GM12878 (cell line): ENCODE measurements at regions not wholly inside any gene's neighbourhood (a gene's known extent, or its start where the extent isn't known, plus 50 kb on each side); places are given as distances from the start of the nearest gene placed in this dataset.

ENCODE experiments used
- ATAC-seq: fragments of 200-7000 bp; cut with Tn5 transposase; 3 replicates; pipeline ENCODE4 v1.9.1; 2020; ENCODE audit warnings: mild to moderate bottlenecking, moderate library complexity
- BruUV-seq: library from RNA; stranded (reverse); fragments of 400-500 nt; replicated peaks from 2 replicates; lab custom pipeline; 2021; lab: Mats Ljungman, UMichigan
- CTCF ChIA-PET: fragments of 300-600 bp; sonication (Branson Sonifier 250); formaldehyde crosslinking; extraction: SDS; loops from one replicate; lab custom pipeline; 2021; ENCODE audit warnings: inconsistent platforms; lab: Yijun Ruan, JAX
- POLR2A ChIA-PET: fragments of 350-600 bp; formaldehyde crosslinking; extraction: SDS; loops from one replicate; lab custom pipeline; 2021; ENCODE audit warnings: inconsistent platforms; lab: Charles Lee
- RAD21 ChIA-PET: fragments of 300-600 bp; sonication (Branson Sonifier 250); formaldehyde crosslinking; loops from one replicate; lab custom pipeline; 2023; ENCODE audit warnings: antibody characterized with exemption; ENCODE audit not compliant: unreplicated experiment; lab: Charles Lee
- SMC1A ChIA-PET: fragments of 300-600 bp; sonication (Branson Sonifier 250); formaldehyde crosslinking; loops from one replicate; lab custom pipeline; 2023; ENCODE audit not compliant: unreplicated experiment, uncharacterized antibody; lab: Charles Lee
- DNase-seq: peaks from one replicate; pipeline ENCODE4 v3.0.0-alpha.2; 2011; ENCODE audit warnings: low read depth, low spot score
- FAIRE-seq: peaks from 3 replicates; lab custom pipeline; 2011; peaks lifted over from hg19 to GRCh38; lab: Jason Lieb, UNC
- H2AFZ ChIP-seq: 2 replicates; pipeline ENCODE4 v1.6.0; 2011; ENCODE audit warnings: low read depth, low read length, control low read depth; ENCODE audit not compliant: control insufficient read depth
- H3K27ac ChIP-seq: 2 replicates; pipeline ENCODE4 v1.5.1; 2011; ENCODE audit warnings: control low read depth; ENCODE audit not compliant: control insufficient read depth, insufficient read depth
- H3K27me3 ChIP-seq, 2 experiments: replicated peaks in 1 of 2; 2 replicates each; pipeline versions ENCODE4 v1.6.0 to v1.6.1; 2011; ENCODE audit warnings: low read length in 1 of 2; ENCODE audit not compliant: control insufficient read depth in 2 of 2, insufficient read depth in 2 of 2
- H3K36me3 ChIP-seq, 2 experiments: 2 replicates each; pipeline ENCODE4 v1.5.1; 2011; ENCODE audit warnings: low read length in 1 of 2; ENCODE audit not compliant: control insufficient read depth in 2 of 2, insufficient read depth in 2 of 2
- H3K4me1 ChIP-seq: 2 replicates; pipeline ENCODE4 v1.6.1; 2011; ENCODE audit warnings: mild to moderate bottlenecking, low read length, moderate library complexity, mixed read lengths; ENCODE audit not compliant: control insufficient read depth, insufficient read depth
- H3K4me2 ChIP-seq: 2 replicates; pipeline ENCODE4 v1.6.0; 2011; ENCODE audit warnings: control low read depth; ENCODE audit not compliant: control insufficient read depth, insufficient read depth
- H3K4me3 ChIP-seq: fragments of 200-600 bp; sonication (generic); 2 replicates; pipeline ENCODE4 v1.5.1; 2016
- H3K79me2 ChIP-seq: 2 replicates; pipeline ENCODE4 v1.6.0; 2011; ENCODE audit warnings: low read length; ENCODE audit not compliant: control insufficient read depth, insufficient read depth
- H3K9ac ChIP-seq: 2 replicates; pipeline ENCODE4 v1.8.0; 2011; ENCODE audit warnings: low read length, control low read depth, mixed read lengths; ENCODE audit not compliant: control insufficient read depth, insufficient read depth
- H3K9me3 ChIP-seq: replicated peaks from 3 replicates; pipeline ENCODE4 v1.5.1; 2011; ENCODE audit warnings: mild to moderate bottlenecking, low read length; ENCODE audit not compliant: control insufficient read depth, insufficient read depth
- H4K20me1 ChIP-seq: 2 replicates; pipeline ENCODE4 v1.6.0; 2011; ENCODE audit not compliant: control insufficient read depth, insufficient read depth
- EGR1 ChIP-seq, 2 experiments: IDR thresholded peaks; 1 replicate in 1 of 2; 2 replicates in 1 of 2; pipeline ENCODE4 v1.6.1; 2011 to 2012; ENCODE audit warnings: low read depth in 2 of 2, low read length in 2 of 2, borderline replicate concordance in 1 of 2, mild to moderate bottlenecking in 1 of 2, moderate library complexity in 1 of 2
- HCFC1 ChIP-seq: fragments of 150-350 bp; IDR thresholded peaks from 2 replicates; pipeline ENCODE4 v1.6.1; 2014; ENCODE audit warnings: low read length
- MTA2 ChIP-seq: fragments of 450-650 bp; IDR thresholded peaks from 2 replicates; pipeline ENCODE4 v1.6.1; 2016; ENCODE audit warnings: low read depth, mild to moderate bottlenecking, moderate library complexity
- MXI1 ChIP-seq: fragments of 150-350 bp; IDR thresholded peaks from 2 replicates; pipeline ENCODE4 v1.6.1; 2011; ENCODE audit warnings: low read depth, mild to moderate bottlenecking, inconsistent platforms, low read length, improper control_type of control experiment
- MYB ChIP-seq: fragments of 150-350 bp; IDR thresholded peaks from 2 replicates; pipeline ENCODE4 v1.6.1; 2014; ENCODE audit warnings: mild to moderate bottlenecking, low read depth, low read length, borderline replicate concordance
- MYC ChIP-seq: IDR thresholded peaks from 2 replicates; pipeline ENCODE4 v1.6.1; 2011; ENCODE audit warnings: mild to moderate bottlenecking, low read length, moderate library complexity, inconsistent platforms; ENCODE audit not compliant: insufficient read depth, insufficient replicate concordance, insufficient read length, severe bottlenecking
- RAD21 ChIP-seq: IDR thresholded peaks from 2 replicates; pipeline ENCODE4 v1.6.1; 2011; ENCODE audit warnings: mild to moderate bottlenecking, low read depth, low read length, moderate library complexity; ENCODE audit not compliant: insufficient read depth
- STAT3 ChIP-seq: IDR thresholded peaks from 2 replicates; pipeline ENCODE4 v1.6.1; 2011; ENCODE audit warnings: low read depth, low read length, improper control_type of control experiment
- TCF7 ChIP-seq: IDR thresholded peaks from 2 replicates; pipeline ENCODE4 v1.6.1; 2014; ENCODE audit warnings: antibody characterized with exemption, borderline replicate concordance
- ZBTB11 ChIP-seq: fragments of 450-650 bp; formaldehyde crosslinking; IDR thresholded peaks from 2 replicates; pipeline ENCODE4 v1.5.0; 2022; ENCODE audit warnings: mild to moderate bottlenecking, missing genetic modification characterization
- in situ Hi-C: fragments of 300-500 bp; cut with MboI; formaldehyde crosslinking; loops from 9 replicates; pipeline ENCODE4 v1.14.3; 2018; ENCODE audit warnings: mixed read lengths
- intact Hi-C: fragments of 100-400 bp; cut with micrococcal nuclease; formaldehyde crosslinking; loops from one replicate; pipeline ENCODE4 v1.14.2; 2022; ENCODE audit not compliant: unreplicated experiment

DNA sequence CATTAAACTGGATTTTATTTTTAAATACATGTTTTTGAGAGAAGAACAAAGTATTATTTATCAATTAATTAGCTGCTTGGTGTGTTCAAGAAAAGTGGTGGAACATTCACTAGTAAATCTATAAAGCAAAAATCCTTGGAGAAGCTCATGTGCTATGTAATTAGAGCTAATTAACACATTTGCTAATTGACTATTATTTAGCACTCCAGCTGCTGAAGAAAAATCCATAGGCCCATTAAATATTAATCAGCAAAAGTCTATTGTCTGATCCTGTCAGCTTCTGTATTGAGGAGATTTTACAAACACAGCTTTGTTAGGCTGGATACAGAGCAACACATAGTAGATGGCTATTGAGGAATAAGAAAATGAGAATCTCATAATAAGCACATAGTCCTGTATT is 336.1 kb downstream of the RBM43 start:
- Histone ChIP-seq H3K4me2 (no peak overlapping the region), H3K9ac (no peak overlapping the region), H3K4me1 (no peaks in the 10 kb centered on the region), H3K79me2 (no peaks in the 10 kb centered on the region), H3K27ac (no peak overlapping the region), H3K36me3 (no peaks in the 10 kb centered on the region), H4K20me1 (no peaks in the 10 kb centered on the region), H3K9me3 (no peaks in the 10 kb centered on the region), H3K4me3 (no peak overlapping the region), H2AFZ (no peak overlapping the region), H3K27me3 (no peaks in the 10 kb centered on the region; a peak in 1 of 4 replicates)
- in situ Hi-C loops (no loop called here), intact Hi-C loops (no loop called here)
- ChIA-PET RAD21 (no interaction called here), CTCF (interaction anchor here (0.9 to 1.5 kb wide), 3 partner anchors 9 to 106 kb away, joined by 3 to 4 read pairs (median 3); no protein-coding TSS in a partner anchor), POLR2A (no interaction called here), SMC1A (interaction anchor here (0.8 to 2.2 kb wide), 3 partner anchors 10 to 526 kb away, joined by 3 to 8 read pairs (median 3); no protein-coding TSS in a partner anchor)
- DNase-seq, result no peak
- BruUV-seq, result no TSS peak
- no peak for ATAC-seq
- TF ChIP-seq RAD21 (no peak), TCF7 (no peak), MXI1 (no peak), MYC (no peak), STAT3 (no peak), EGR1 (IDR thresholded peaks at IDR 0.05; ENCODE audit: borderline replicate concordance in 1 of 2, low read depth in 2 of 2, low read length in 2 of 2) (no peak), MTA2 (no peak), MYB (no peak), ZBTB11 (no peak), HCFC1 (no peak)
- no peak for FAIRE-seq
